Superior temporal gyrus (tissue), 1 donor: ENCODE measurements at regions not wholly inside any gene's neighbourhood (a gene's known extent, or its start where the extent isn't known, plus 50 kb on each side); places are given as distances from the start of the nearest gene placed in this dataset.

Source experiments
- DNase-seq: peaks from one replicate; pipeline ENCODE4 v3.0.0-alpha.2; 2016; ENCODE audit errors: extremely low spot score

DNA sequence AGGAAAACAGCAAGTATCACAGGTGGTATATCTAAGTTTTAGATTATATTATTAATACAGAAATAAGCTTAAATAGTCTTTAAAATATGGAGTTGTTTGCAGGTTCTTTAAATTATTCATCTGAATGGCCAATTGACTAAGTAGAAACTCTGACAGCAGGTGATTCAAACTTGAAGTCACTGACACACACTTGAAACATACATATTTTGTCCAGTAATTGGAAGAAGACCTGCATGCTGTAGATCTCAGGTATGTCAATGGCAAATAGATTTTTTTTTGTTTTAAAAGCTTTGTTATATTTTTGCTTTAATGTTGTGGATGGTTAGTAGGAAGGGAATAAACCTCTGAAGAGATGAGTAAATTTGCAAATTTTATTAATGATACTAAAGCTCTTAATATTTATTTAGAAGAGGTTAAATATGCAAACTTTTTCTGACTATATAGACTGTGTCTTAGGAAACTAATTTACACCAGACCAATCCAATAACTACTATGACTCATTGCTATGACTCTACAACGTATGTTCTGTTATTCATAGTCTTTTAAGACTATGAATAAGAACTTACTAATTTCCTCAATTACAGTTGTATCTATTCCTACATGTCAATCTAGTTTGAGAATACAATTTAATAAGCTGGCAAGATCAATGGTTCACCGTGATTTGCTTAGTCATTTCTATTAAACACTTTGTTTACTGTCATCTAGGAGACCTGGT is 53.9 kb upstream of the RORB start:
- DNase-seq = no peak

DNA sequence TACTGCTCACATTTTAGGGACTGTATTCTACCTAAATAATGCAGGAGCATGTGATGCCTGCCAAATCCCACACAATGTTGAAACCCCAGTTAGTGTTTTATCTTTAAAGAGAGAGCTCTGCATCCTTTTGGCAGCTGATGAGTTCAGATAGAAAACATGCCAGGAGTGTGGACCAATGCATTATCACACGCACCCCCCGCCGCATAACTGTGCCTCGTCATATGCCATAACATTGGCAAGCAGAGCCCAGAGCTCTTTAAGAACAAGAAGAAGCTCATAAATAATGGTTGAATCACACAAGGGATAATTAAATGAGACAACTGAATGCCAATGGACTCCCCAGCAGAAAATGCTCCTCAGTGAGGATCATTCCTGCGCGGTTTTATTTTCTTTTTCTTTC is 52.8 kb upstream of the RORB start:
- DNase-seq = no peak
